ENCODE measurements at regions not wholly inside any gene's neighbourhood (a gene's known extent, or its start where the extent isn't known, plus 50 kb on each side); places are given as distances from the start of the nearest gene placed in this dataset.

DNA sequence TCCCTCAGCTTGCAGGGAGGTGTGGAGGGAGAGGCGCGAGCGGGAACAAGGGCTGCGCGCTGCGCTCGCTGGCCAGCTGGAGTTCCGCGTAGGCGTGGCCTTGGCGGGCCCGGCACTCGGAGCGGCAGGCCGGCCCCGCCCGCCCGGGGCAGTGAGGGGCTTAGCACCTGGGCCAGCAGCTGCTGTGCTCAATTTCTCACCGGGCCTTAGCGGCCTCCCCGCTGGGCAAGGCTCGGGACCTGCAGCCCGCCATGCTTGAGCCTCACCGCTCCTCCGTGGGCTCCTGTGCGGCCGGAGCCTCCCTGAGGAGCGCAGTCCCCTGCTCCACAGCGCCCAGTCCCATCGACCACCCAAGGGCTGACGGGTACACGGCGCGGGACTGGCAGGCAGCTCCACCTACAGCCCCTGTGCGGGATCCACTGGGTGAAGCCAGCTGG, 1516.4 kb downstream of the EFNA5 start:
- no peak for TF ChIP-seq MYC (IDR thresholded peaks at IDR 0.05; ENCODE audit: low read depth, low read length)
- no peak for TF ChIP-seq MAX (IDR thresholded peaks at IDR 0.05; ENCODE audit: insufficient read depth, insufficient read length)
- no peak for TF ChIP-seq POLR2AphosphoS5 (IDR thresholded peaks at IDR 0.05; ENCODE audit: insufficient read depth, low read depth, low read length)
- no peak for TF ChIP-seq FOS (IDR thresholded peaks at IDR 0.05; ENCODE audit: borderline replicate concordance, insufficient read depth, low read length)
- no peak for TF ChIP-seq GATA2 (IDR thresholded peaks at IDR 0.05; ENCODE audit: insufficient read depth, insufficient read length, low read depth, low read length)
- TF ChIP-seq, protein P1, sequence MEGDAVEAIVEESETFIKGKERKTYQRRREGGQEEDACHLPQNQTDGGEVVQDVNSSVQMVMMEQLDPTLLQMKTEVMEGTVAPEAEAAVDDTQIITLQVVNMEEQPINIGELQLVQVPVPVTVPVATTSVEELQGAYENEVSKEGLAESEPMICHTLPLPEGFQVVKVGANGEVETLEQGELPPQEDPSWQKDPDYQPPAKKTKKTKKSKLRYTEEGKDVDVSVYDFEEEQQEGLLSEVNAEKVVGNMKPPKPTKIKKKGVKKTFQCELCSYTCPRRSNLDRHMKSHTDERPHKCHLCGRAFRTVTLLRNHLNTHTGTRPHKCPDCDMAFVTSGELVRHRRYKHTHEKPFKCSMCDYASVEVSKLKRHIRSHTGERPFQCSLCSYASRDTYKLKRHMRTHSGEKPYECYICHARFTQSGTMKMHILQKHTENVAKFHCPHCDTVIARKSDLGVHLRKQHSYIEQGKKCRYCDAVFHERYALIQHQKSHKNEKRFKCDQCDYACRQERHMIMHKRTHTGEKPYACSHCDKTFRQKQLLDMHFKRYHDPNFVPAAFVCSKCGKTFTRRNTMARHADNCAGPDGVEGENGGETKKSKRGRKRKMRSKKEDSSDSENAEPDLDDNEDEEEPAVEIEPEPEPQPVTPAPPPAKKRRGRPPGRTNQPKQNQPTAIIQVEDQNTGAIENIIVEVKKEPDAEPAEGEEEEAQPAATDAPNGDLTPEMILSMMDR (IDR thresholded peaks at IDR 0.05; ENCODE audit: extremely low read depth in 1 of 2, insufficient read depth in 1 of 2, low read depth in 1 of 2, low read length in 2 of 2) = no peak
- no peak for TF ChIP-seq JUN (IDR thresholded peaks at IDR 0.05; ENCODE audit: borderline replicate concordance, insufficient read depth, insufficient read length, low read depth)
- TF ChIP-seq EZH2 (IDR thresholded peaks at IDR 0.05; ENCODE audit: borderline replicate concordance, low read depth, low read length, severe bottlenecking) = no peak
- no peak for TF ChIP-seq POLR2A (IDR thresholded peaks at IDR 0.05; ENCODE audit: low read depth, low read length)
- intact Hi-C loops (cut with micrococcal nuclease) = no loop called here
- Histone ChIP-seq H3K4me2 (ENCODE audit: insufficient read depth, low read length) (no peak overlapping the region), H3K4me1 (ENCODE audit: control insufficient read depth, extremely low read depth, insufficient read depth, low read length) (no peaks in the 10 kb centered on the region), H3K9ac (replicated peaks; ENCODE audit: extremely low read depth, insufficient read depth, low read length) (no peak overlapping the region), H2AFZ (ENCODE audit: low read depth, low read length) (no peak overlapping the region), H3K9me1 (replicated peaks; ENCODE audit: control insufficient read depth, extremely low read depth, insufficient read depth, low read length) (no peaks in the 10 kb centered on the region), H3K9me3 (replicated peaks; ENCODE audit: control insufficient read depth, insufficient read depth, low read length) (no peaks in the 10 kb centered on the region), H4K20me1 (replicated peaks; ENCODE audit: control insufficient read depth, extremely low read depth, insufficient read depth, low read length) (no peaks in the 10 kb centered on the region), H3K27ac (ENCODE audit: insufficient read depth, low read depth, low read length) (no peak overlapping the region), H3K4me3 (replicated peaks in 1 of 3; ENCODE audit: insufficient read depth in 1 of 3, low read depth in 1 of 3, low read length in 3 of 3) (no peak overlapping the region), H3K79me2 (ENCODE audit: control insufficient read depth, insufficient read depth, low read length) (no peaks in the 10 kb centered on the region), H3K36me3 (ENCODE audit: control insufficient read depth in 2 of 2, extremely low read depth in 1 of 2, insufficient read depth in 2 of 2, low read length in 2 of 2) (no peaks in the 10 kb centered on the region), H3K27me3 (ENCODE audit: control insufficient read depth in 2 of 2, insufficient read depth in 2 of 2, low read length in 2 of 2) (no peaks in the 10 kb centered on the region)
- dilution Hi-C loops (cut with MboI; ENCODE audit: extremely low pct_ligation_motif_present, low sequenced_read_pairs) = no loop called here
- no peak for FAIRE-seq
- DNase-seq (ENCODE audit: low read depth, low spot score) = no peak
- BruUV-seq (replicated peaks) = no TSS peak
- POLR2A ChIA-PET = no interaction called here
- CTCF ChIA-PET = no interaction called here

Data from endothelial cell of umbilical vein (primary cell).